ENCODE measurements at regions not wholly inside any gene's neighbourhood (a gene's known extent, or its start where the extent isn't known, plus 50 kb on each side); places are given as distances from the start of the nearest gene placed in this dataset.
A peak's percentile ranks its signal among the peaks of the same experiment; 100 is the strongest.

GRCh38 chr11:134519390-134519750, 107.3 kb upstream of the B3GAT1 start:
- no peaks in the 10 kb centered on the region for H3K4me1 ChIP-seq (ENCODE audit: control insufficient read depth in 2 of 3, insufficient read depth in 2 of 3, low read depth in 1 of 3, low read length in 3 of 3)
- intact Hi-C loops (cut with DNase I) = no loop called here
- H3K4me3 ChIP-seq (ENCODE audit: low read length in 3 of 3) = no peak overlapping the region
- DNase-seq (peak in 1 of 5 donors; percentile 41), FAIRE-seq (no peak)
- no peak for TF ChIP-seq CTCF (IDR thresholded peaks at IDR 0.05; ENCODE audit: borderline replicate concordance, extremely low read depth, insufficient read depth)
- peaks cover 2% of the 10 kb centered on the region for H3K27me3 ChIP-seq (ENCODE audit: control insufficient read depth, insufficient read depth, low read length)
- H3K36me3 ChIP-seq (ENCODE audit: control insufficient read depth in 2 of 3, insufficient read depth in 3 of 3, low read length in 3 of 3) = no peaks in the 10 kb centered on the region
- no peak overlapping the region for H3K27ac ChIP-seq (ENCODE audit: low read depth in 2 of 2, low read length in 2 of 2)
- no peaks in the 10 kb centered on the region for H3K9me3 ChIP-seq (ENCODE audit: control insufficient read depth in 2 of 3, insufficient read depth in 1 of 3, low read length in 3 of 3)
- H3K9ac ChIP-seq (ENCODE audit: low read length in 3 of 3) = no peak overlapping the region

GRCh38 chr11:134518616-134519389, 106.8 kb upstream of the B3GAT1 start:
- Histone ChIP-seq H3K27me3 (ENCODE audit: control insufficient read depth, insufficient read depth, low read length) (peaks cover 2% of the 10 kb centered on the region), H3K36me3 (ENCODE audit: control insufficient read depth in 2 of 3, insufficient read depth in 3 of 3, low read length in 3 of 3) (no peaks in the 10 kb centered on the region), H3K4me3 (ENCODE audit: low read length in 3 of 3) (no peak overlapping the region), H3K27ac (ENCODE audit: low read depth in 2 of 2, low read length in 2 of 2) (no peak overlapping the region), H3K4me1 (ENCODE audit: control insufficient read depth in 2 of 3, insufficient read depth in 2 of 3, low read depth in 1 of 3, low read length in 3 of 3) (no peaks in the 10 kb centered on the region), H3K9me3 (ENCODE audit: control insufficient read depth in 2 of 3, insufficient read depth in 1 of 3, low read length in 3 of 3) (no peaks in the 10 kb centered on the region), H3K9ac (ENCODE audit: low read length in 3 of 3) (no peak overlapping the region)
- intact Hi-C loops (cut with DNase I) = no loop called here
- TF ChIP-seq CTCF (IDR thresholded peaks at IDR 0.05; ENCODE audit: borderline replicate concordance, extremely low read depth, insufficient read depth) = no peak
- DNase-seq (peak in 1 of 5 donors; percentile 55), FAIRE-seq (no peak)

GRCh38 chr11:134517621-134518293, 105.7 kb upstream of the B3GAT1 start:
- no peak overlapping the region for H3K9ac ChIP-seq (ENCODE audit: low read length in 3 of 3)
- no peak overlapping the region for H3K27ac ChIP-seq (ENCODE audit: low read depth in 2 of 2, low read length in 2 of 2)
- H3K9me3 ChIP-seq (ENCODE audit: control insufficient read depth in 2 of 3, insufficient read depth in 1 of 3, low read length in 3 of 3) = no peaks in the 10 kb centered on the region
- TF ChIP-seq CTCF (IDR thresholded peaks at IDR 0.05; ENCODE audit: borderline replicate concordance, extremely low read depth, insufficient read depth) = no peak
- DNase-seq (peak in 1 of 5 donors; percentile 19), FAIRE-seq (no peak)
- peaks cover 2% of the 10 kb centered on the region for H3K27me3 ChIP-seq (ENCODE audit: control insufficient read depth, insufficient read depth, low read length)
- no peaks in the 10 kb centered on the region for H3K36me3 ChIP-seq (ENCODE audit: control insufficient read depth in 2 of 3, insufficient read depth in 3 of 3, low read length in 3 of 3)
- no peak overlapping the region for H3K4me3 ChIP-seq (ENCODE audit: low read length in 3 of 3)
- intact Hi-C loops (cut with DNase I) = no loop called here
- no peaks in the 10 kb centered on the region for H3K4me1 ChIP-seq (ENCODE audit: control insufficient read depth in 2 of 3, insufficient read depth in 2 of 3, low read depth in 1 of 3, low read length in 3 of 3)
